ENCODE measurements at regions not wholly inside any gene's neighbourhood (a gene's known extent, or its start where the extent isn't known, plus 50 kb on each side); places are given as distances from the start of the nearest gene placed in this dataset.
"Not testable (repeated sequence)": the region's sequence is repeated elsewhere in the genome, so short reads cannot be mapped to it uniquely, and the experiment has no call there.

DNA sequence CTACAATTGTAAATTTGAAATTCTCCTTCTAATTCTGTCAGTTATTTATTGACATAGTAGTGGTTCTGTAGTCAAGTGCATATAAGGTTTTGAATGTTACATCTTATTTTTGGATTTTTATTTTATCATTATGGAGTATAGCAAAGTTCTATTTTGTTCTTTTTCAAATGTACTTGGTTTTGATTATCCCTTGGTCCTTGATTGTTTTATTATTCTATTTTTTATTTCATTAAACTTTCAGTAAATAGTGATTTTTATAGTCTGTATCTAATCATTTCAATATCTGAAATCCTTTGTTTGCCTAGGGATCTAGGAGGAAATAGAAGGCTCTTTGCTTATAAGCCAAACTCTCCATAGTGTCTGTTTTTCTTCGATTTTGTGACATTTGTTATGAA is 87.8 kb downstream of the HFE start:
- no peak for DNase-seq (ENCODE audit: low read depth)

DNA sequence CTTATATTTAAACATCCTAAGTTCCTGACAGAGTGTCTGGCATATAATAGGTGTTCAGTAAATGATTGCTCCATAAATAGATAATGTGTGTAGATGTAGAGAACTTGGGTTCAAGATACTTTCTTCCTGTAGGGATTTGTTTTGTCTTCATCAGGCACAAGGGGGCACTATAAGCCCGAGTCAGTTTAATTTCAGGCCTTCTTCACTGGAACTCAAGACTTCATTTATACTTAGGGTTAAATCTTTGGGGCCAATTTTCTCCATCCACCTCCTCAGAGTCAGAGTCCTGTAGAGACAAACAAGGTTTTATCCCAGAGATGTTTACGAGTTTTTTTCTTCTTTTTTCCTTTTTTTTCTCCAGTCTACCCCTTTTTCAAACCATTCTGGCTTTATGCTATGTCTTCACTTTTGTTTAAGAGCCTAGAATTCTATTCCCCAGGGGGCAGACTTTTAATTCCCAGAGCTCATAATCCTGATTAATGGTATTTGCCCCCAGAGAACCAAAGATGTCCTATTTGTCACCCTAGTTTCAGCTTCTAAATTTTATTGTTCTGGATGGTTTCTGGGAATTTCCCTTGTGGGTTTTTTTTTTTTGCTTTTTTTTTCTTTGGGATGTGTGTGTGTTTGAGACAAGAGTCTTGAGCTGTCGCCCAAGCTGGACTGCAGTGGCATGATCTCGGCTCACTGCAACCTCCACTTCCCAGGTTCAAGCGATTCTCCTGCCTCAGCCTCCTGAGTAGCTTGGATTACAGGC is 88.4 kb downstream of the HFE start:
- peak; percentile 76 for DNase-seq (ENCODE audit: low read depth)

DNA sequence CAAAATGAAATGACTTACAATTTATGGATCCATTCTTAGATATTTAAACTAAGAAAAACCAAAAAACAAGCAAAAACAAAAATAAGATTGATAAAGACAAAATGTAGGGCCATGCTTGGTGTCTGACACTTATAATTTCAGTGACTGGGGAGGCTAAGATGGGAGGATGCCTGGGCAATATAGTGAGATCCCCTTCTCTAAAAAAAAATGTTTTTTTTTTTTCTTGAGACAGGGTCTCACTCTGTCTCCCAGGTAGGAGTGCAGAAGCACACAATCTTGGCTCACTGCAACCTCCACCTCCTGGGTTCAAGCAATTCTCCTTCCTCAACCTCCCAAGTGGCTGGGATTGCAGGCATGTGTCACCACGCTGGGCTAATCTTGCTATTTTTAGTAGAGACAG is 92.4 kb downstream of the HFE start:
- DNase-seq (ENCODE audit: low read depth): no peak

DNA sequence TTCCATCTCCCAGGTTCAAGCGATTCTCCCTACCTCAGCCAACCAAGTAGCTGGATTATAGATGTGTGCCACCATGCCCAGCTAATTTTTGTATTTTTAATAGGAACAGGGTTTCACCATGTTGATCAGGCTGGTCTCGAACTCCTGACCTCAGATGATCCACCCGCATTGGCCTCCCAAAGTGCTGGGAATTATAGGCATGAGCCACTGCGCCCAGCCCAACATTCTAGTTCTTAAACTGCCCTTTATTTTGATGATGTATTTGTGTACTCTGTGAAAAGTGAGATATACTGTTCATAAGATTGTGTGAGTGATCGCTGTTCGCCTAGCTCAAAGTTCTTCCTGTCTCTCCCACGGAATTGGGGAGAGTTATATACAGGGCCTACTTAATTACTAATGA is 93.1 kb downstream of the HFE start:
- no peak for DNase-seq (ENCODE audit: low read depth)

DNA sequence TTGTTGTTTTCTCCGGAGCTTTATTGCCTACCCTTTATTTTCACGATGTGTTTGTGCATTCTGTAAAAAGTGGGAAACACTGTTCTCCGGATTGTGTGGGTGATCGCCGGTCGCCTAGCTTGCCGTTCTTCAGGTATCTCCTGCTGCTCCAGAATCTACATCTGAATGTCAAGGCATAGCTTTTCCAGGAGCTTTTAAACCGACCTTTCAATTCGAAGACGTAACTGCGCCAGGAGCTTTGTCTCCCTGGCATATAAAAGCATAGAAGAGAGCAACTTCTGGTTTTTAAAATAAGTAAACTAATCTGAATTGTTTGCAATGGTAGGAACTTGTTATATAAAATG is 96.0 kb downstream of the HFE start:
- DNase-seq (ENCODE audit: low read depth): no peak

DNA sequence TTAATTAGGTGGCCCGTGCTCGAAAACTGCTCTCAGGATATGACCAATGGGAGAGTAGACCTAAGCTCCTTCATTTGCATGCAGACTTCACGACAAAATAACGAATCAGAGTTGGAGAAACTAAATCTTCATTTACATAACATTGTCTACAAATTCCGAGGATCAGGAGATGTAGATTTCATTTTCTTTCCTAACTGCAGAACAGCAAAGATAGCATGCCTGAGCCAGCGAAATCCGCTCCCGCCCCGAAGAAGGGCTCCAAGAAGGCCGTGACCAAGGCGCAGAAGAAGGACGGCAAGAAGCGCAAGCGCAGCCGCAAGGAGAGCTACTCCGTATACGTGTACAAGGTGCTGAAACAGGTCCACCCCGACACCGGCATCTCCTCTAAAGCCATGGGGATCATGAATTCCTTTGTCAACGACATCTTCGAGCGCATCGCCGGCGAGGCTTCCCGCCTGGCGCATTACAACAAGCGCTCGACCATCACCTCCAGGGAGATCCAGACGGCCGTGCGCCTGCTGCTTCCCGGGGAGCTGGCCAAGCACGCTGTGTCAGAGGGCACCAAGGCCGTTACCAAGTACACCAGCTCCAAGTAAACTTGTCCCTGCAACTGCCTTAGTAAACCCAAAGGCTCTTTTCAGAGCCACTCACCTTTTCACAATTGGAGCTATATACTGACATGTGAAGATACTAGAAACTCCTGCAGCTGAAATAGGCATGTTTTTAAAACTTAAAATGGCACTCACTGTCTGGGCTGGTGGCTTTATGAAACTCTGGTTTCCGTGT is 96.5 kb downstream of the HFE start:
- no peak for DNase-seq (ENCODE audit: low read depth)

DNA sequence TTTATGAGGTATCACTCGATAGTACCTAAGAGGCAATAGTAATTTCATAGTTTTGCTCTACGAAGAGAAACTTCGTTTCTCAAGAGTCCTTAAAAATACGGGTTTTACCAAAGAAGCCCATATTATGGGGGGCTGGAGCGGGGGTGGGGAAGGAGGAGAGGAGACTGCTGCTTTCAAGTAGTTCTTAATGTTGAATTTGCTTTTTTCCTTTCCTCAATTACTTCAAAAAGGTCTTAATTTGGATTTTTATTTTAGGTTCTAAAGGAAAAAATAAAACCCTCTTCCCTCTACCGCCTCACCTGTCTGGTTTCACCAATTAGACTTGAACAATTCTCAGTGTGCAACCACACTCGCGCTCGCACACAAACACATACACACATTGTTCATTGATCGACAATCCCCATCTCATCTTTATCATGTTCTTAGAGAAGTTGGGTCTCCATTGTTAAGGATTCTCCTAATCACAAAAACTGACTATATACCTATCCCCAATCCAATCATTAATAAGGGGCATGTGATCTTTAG is 97.2 kb downstream of the HFE start:
- no peak for DNase-seq (ENCODE audit: low read depth)

DNA sequence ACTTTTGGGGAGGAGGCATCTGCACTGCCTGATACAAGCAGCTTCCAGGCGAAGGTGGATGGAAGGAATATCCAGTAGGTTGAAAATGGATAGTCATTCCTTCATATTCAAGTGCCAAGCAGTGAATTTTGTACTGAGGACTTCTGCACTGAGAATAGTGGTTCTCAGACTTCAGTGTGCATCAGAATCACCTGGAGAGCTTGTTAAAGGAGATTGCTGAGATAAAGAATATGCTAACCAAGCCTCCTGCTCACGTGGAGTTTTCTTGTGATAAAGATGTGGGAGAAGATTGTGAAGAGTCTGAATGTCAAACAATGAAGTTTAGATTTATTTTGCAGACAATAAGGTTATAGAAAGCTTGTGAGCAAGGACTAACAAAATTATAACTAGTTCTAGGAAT is 97.8 kb downstream of the HFE start:
- DNase-seq (ENCODE audit: low read depth): no peak

DNA sequence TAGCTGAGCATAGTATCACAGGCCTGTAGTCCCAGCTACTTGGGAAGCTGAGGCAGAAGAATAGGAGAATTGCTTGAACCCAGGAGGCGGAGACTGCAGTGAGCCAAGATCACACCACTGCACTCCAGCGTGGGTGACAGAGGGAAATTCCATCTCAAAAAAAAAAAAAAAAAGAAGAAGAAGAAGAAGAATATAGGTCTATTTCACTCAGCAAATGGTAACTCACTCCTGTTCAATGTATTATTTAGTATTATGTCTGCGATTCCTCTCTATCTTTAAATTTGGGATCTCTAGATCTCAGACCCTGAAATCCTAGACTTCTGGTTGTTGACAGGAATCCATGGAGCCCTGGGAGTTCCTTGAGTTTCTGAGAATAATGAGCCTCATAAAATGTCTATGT is 98.6 kb downstream of the HFE start:
- no peak for DNase-seq (ENCODE audit: low read depth)

DNA sequence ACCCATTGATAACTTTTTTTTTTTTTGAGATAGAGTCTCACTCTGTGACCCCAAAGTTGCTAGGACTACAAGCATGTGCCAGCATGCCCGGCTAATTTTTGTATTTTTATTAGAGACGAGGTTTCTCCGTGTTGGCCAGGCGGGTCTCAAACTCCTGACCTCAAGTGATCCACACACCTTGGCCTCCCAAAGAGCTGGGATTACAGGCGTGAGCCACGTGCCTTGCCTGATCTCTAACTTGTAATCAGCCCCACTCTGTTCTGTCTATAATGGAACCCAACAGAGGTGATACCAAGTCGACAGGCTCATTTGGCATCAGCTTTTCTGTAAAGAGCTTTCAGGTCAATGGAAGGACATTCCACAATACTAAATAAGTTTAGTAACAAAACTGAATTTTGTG is 99.4 kb downstream of the HFE start:
- DNase-seq (ENCODE audit: low read depth): no peak

DNA sequence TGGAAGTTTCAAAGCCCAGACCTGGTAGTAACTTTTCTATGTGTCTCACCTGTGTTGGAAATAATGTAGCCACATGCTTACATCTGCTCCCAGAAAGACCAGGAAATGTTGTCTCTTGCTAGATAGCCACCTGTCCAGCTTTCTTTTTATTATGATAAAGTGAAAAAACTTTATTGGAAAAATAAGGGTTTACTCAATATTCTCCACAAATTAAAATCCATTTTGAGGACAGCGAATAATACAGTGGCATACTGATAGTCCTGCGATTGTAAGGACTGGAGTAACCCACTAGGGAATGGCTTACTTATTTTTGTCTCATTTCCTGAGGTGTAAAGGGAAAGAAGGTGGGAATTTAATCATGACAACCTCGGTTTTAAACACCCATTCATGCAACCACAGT is 100.1 kb downstream of the HFE start:
- DNase-seq (ENCODE audit: low read depth): no peak

DNA sequence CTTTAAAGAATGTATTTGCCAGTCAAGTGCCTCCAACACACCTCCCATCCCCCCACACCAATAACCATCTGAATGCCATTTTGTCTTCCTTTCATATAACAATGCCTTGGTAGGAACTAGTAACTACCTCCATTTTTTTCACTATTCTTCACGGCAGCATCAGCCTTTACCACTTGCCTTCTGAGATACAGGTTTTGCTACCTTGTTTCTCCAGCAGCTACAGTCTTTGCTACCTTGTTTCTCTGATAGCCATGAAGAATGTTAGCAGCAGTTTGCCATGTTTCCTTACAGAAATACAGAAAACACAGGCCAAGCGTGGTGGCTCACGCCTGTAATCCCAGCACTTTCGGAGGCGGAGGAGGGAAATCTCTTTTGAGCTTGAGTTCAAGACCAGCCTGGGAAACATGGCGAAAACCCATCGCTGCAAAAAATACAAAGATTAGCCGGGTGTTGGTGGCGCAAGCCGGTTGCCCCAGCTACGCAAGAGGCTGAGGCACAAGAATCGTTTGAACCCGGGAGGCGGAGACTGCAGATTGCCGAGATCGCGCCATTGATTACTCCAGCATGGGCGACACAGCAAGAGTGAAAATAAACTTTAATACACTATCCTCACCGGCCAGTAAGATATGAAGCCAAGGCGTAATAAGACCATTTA is 100.9 kb downstream of the HFE start:
- DNase-seq (ENCODE audit: low read depth): peak; percentile 60

DNA sequence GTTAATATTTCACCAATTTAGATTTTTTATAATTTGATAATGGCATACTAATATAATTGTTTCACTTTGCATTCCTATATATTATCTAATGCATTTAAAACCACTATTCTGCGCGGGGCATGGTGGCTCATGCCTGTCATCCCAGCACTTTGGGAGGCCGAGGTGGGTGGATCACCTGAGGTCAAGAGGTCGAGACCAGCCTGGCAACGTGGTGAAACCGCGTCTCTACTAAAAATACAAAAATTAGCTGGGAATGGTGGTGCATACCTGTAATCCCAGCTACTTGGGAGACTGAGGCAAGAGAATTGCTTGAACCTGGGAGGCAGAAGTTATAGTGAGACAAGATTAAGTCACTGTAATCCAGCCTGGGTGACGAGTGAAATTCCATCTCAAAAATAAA is 104.3 kb downstream of the HFE start:
- DNase-seq (ENCODE audit: low read depth): not testable (repeated sequence)

DNA sequence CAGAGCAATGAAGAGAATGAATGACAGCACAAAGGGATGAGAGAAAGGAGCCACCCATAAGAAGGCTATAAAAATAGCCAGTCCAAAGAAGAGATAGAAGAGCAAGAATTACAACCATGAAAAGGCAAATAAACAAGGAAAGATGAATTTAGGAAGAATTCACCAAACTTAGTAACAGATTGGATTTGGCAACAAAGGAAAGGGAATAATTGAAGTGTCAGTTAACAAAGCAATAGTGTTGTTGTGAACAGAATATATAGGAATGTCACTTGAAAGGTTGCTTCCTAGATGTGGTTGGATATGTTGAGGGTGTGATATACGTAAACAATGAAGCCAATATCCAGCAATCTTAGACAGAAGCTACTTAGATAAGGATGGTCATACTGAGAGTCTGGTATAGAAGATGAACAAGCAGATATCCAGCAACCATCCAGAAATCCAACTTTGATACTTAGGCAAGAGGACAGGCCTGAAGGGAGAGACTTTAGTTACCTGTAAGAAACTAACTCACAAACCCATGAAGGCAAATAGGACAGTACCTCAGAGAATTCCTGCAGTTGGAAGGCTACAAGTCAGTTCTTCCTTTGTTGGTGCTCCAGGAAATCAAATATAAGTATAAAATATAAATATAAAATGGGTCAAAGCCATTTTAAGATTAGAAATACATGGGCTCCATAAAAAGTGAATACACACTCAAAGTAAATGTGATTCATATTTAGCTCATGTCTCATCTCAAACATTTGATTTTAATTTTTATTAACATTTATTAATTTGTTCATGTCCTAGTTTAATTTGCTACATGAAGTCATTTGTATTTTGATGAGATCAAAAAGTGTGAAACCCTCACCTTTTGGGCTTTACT is 106.5 kb downstream of the HFE start:
- no peak for DNase-seq (ENCODE audit: low read depth)

DNA sequence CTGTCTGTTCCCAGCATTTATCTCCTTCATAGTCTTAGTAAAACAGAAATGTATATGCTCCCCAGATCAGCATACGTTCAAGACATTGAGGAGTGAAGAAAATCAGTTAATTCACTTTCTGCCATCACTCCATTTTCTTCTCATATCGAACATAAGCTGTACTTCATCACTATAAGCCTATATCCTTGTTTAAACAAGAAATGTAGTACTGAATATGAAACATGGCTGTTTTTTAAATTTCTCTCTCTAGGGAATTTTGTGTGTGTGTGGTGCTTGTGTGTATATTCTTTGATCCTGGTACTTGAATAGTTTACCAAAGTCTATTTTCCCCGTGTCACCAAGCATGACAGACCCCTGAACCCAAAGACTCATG is 107.1 kb downstream of the HFE start:
- no peak for DNase-seq (ENCODE audit: low read depth)

DNA sequence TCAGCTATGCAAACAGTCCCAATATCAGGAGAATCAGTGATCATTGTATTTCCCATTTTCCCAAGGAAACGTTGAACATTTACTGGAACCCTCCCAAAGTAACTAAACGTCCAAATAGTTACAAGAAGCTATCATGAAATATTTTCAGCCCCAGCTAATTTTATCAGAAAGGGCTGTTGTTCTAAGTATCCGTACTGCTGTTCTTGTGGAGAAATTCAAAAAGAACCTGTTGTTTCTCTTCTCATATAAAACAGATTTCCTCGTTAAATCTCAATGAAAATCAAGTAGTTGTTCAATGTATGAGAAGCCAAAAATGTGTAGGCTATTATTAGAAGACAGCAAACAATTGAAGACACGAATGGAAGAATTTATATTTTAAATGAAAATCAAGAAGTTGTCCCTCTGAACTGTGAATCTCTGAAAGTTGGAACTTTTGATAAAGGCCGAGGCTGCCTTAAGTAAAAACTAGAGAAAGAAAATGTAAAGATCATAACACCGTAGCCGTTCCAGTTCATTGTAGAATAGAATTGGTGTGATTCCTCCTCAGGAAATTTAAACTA is 107.7 kb downstream of the HFE start:
- no peak for DNase-seq (ENCODE audit: low read depth)

DNA sequence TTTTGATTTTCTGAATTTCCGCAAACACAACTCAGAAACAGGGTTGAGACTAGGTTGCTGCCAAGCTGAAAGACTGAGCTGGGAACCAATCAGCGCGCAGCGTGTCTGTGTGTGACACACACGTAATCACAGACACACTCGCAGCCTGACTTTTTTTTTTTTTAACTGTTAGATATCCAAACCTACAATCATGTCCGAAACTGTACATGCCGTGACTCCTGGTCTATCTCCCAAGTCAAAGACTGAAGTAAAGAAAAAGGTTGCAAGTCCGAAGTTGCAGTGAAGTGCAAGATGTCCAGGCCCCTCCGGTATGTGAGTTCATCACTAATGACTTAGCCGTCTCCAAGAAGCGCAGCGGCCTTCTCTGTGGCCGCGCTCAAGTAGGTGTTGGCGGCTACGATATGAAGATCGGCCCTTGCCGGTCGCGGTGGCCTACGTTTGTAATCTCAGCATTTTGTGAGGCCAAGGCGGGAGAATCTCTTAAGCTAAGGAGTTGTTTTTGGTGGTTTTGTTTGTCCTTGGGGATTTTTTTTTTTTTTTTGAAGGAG is 108.2 kb downstream of the HFE start:
- DNase-seq (ENCODE audit: low read depth): peak; percentile 95

DNA sequence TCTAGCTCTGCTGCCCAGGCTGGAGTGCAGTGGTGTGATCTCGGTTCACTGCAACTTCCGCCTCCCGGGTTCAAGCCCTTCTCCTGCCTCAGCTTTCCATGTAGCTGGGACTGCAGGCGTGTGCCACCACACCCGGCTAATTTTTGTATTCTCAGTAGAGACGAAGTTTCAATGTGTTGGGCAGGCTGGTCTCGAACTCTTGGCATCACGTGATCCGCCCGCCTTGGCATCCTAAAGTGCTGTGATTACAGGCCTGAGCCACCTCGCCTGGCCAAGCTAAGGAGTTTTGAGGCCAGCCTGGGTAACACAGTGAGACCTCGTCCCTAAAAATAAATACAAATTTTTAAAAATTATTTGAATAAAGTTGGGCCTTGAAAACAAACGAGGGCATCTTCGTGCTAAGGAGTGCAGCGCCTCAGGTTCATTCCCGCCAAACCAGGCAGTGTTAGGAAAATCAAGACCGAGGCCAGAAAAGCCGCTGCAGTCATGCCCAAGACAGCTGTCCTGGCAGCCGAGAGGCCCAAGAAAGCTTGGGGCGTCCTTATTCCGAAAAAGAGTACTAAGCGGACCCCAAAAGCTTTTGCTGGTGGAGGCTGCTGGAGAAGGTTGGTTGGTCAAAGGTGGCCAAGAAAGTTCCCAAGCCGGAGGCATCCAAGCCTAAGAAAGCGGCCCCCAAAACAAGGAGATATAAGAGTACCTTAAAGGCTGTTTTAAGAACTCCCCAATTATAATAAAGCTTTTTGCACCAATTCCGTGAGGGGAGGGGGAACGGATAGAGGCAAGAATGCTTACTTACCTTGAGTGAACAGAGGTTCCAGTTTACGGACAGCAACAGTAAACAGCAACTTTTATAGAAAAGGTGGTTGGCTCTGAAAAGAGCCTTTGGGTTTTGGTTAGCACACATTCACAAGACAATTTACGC is 109.0 kb downstream of the HFE start:
- DNase-seq (ENCODE audit: low read depth): peak; percentile 57

DNA sequence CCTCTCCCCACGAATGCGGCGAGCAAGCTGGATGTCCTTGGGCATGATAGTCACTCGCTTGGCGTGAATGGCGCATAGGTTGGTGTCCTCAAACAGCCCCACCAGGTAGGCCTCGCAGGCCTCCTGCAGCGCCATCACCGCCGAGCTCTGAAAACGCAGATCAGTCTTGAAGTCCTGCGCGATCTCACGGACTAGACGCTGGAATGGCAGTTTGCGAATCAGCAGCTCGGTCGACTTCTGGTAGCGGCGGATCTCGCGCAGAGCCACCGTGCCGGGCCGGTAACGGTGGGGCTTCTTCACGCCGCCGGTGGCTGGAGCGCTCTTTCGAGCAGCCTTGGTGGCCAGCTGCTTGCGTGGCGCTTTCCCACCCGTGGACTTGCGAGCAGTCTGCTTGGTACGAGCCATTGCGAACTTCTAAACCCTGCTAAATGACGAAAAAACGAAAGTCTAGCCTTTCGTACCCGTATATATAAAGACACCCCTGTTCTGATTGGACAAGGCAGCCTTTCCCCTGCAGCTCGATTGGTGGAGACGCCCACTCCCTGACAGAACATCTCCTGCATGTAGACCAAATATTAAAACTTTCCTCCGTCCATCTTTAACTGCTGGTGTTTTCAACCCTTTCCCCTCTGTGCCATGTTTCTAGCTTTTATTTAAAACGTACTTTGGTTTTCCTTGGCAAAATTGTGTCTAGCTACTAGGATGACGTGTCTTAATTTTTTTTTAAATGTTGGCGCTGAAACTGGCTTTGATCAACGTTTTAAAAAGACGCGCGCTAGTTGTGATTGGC is 109.8 kb downstream of the HFE start:
- peak; percentile 97 for DNase-seq (ENCODE audit: low read depth)

DNA sequence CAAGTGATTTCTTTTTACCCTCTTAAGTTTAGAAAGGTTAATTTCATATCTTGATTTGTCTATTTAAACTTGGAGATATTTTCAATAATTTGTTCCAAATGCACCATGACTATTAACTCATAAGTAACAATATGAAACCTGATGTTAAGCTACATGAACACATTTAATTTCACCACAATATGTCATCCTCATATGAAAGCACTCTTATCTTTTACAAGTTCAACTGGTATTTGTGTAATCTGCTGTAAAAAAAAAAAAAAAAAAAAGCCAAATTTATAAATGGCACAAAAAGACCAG is 110.4 kb downstream of the HFE start:
- no peak for DNase-seq (ENCODE audit: low read depth)

All from RPMI7951 (cell line).